ENCODE measurements at regions not wholly inside any gene's neighbourhood (a gene's known extent, or its start where the extent isn't known, plus 50 kb on each side); places are given as distances from the start of the nearest gene placed in this dataset.

DNA sequence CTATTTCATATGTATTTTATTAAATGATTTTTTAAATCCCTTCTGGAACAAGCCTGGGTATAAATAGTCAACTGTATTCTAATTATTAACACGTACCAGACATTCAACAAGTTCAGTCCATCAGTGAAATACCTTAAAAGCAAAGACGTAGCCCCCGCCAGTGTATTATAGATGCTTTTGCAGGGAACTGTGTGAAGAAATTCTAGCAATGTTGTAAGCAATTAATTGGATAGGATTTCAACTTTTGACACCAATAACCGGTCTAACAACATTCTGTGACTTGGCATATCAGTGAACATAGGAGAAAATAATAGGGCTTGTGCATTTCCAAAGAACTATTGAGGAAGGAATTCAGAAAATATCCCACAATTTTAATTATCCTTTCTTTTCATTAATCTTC, 67.2 kb upstream of the TGFBR2 start (continued):
- TF ChIP-seq CHD7 (IDR thresholded peaks at IDR 0.05; ENCODE audit: insufficient replicate concordance, low read length) (no peak), SP1 (IDR thresholded peaks at IDR 0.05; ENCODE audit: low read depth, low read length) (no peak), SIN3A (conservative IDR thresholded peaks at IDR 0.05 in 1 of 2, IDR thresholded peaks at IDR 0.05 in 1 of 2; ENCODE audit: low read depth in 1 of 2, low read length in 2 of 2) (no peak), RBBP5 (IDR thresholded peaks at IDR 0.05; ENCODE audit: borderline replicate concordance, low read depth, low read length) (no peak), ASH2L (IDR thresholded peaks at IDR 0.05; ENCODE audit: low read length) (no peak), BCL11A (IDR thresholded peaks at IDR 0.05; ENCODE audit: low read depth in 2 of 2, low read length in 2 of 2) (no peak), ATF2 (IDR thresholded peaks at IDR 0.05; ENCODE audit: low read length) (no peak), MAFK (IDR thresholded peaks at IDR 0.05; ENCODE audit: low read depth, low read length) (no peak), SIX5 (IDR thresholded peaks at IDR 0.05; ENCODE audit: low read depth, low read length) (no peak)
- TF ChIP-seq, protein P1, sequence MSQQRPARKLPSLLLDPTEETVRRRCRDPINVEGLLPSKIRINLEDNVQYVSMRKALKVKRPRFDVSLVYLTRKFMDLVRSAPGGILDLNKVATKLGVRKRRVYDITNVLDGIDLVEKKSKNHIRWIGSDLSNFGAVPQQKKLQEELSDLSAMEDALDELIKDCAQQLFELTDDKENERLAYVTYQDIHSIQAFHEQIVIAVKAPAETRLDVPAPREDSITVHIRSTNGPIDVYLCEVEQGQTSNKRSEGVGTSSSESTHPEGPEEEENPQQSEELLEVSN (IDR thresholded peaks at IDR 0.05), result no peak
